CD14-positive monocyte (primary cell): ENCODE measurements at regions not wholly inside any gene's neighbourhood (a gene's known extent, or its start where the extent isn't known, plus 50 kb on each side); places are given as distances from the start of the nearest gene placed in this dataset.
A peak's percentile ranks its signal among the peaks of the same experiment; 100 is the strongest.

Source experiments
- DNase-seq, 3 donors: peaks; one replicate each; pipeline ENCODE4 v3.0.0-alpha.2; 2011 to 2022
- H2AFZ ChIP-seq: 2 replicates; pipeline ENCODE4 v1.6.0; 2012; ENCODE audit warnings: mild to moderate bottlenecking, low read depth, low read length, inconsistent platforms; ENCODE audit not compliant: insufficient read depth, poor library complexity, severe bottlenecking
- H3K27ac ChIP-seq, 2 donors: 1 replicate in 1 of 2; 2 replicates in 1 of 2; pipeline ENCODE4 v1.5.1; 2012 to 2013; ENCODE audit warnings: low read length in 2 of 2, control low read depth in 1 of 2, inconsistent platforms in 1 of 2, low read depth in 1 of 2, mild to moderate bottlenecking in 1 of 2
- H3K27me3 ChIP-seq, 2 donors: one replicate each; pipeline versions ENCODE4 v1.6.0 to v1.6.1; 2011 to 2013; ENCODE audit warnings: low read length in 2 of 2; ENCODE audit not compliant: control insufficient read depth in 2 of 2, insufficient read depth in 2 of 2
- H3K36me3 ChIP-seq, 2 donors: replicated peaks in 1 of 2; 1 replicate in 1 of 2; 2 replicates in 1 of 2; pipeline versions ENCODE4 v1.5.1 to v1.6.1; 2012 to 2013; ENCODE audit warnings: low read length in 2 of 2, control low read depth in 1 of 2, inconsistent platforms in 1 of 2, mild to moderate bottlenecking in 1 of 2; ENCODE audit not compliant: insufficient read depth in 2 of 2, control insufficient read depth in 1 of 2
- H3K4me1 ChIP-seq, 2 donors: 1 replicate in 1 of 2; 2 replicates in 1 of 2; pipeline versions ENCODE4 v1.5.1 to v1.6.1; 2012 to 2013; ENCODE audit warnings: low read length in 2 of 2, control low read depth in 1 of 2, inconsistent platforms in 1 of 2, mild to moderate bottlenecking in 1 of 2, moderate library complexity in 1 of 2; ENCODE audit not compliant: insufficient read depth in 2 of 2, control insufficient read depth in 1 of 2
- H3K4me2 ChIP-seq: replicated peaks from 2 replicates; pipeline ENCODE3; 2012; ENCODE audit warnings: low read length, moderate library complexity, mild to moderate bottlenecking; ENCODE audit not compliant: poor library complexity, severe bottlenecking; ENCODE audit errors: extremely low read depth
- H3K4me3 ChIP-seq, 3 experiments: fragments of 200-600 bp in 1 of 3; sonication (generic) in 1 of 3; replicated peaks in 1 of 3; 1 replicate in 2 of 3; 2 replicates in 1 of 3; pipeline ENCODE4 v1.5.1; 2011 to 2013; ENCODE audit warnings: low read length in 3 of 3, mild to moderate bottlenecking in 3 of 3, control low read depth in 2 of 3, low read depth in 2 of 3, inconsistent platforms in 1 of 3, moderate library complexity in 1 of 3
- H3K79me2 ChIP-seq: 2 replicates; pipeline ENCODE4 v1.6.0; 2012; ENCODE audit warnings: mild to moderate bottlenecking, control low read depth, inconsistent platforms, low read length, moderate library complexity; ENCODE audit not compliant: insufficient read depth
- H3K9ac ChIP-seq: 2 replicates; pipeline ENCODE4 v1.6.0; 2017; ENCODE audit warnings: low read length, mild to moderate bottlenecking; ENCODE audit not compliant: insufficient read depth, poor library complexity, severe bottlenecking
- H3K9me3 ChIP-seq, 2 donors: replicated peaks in 1 of 2; 1 replicate in 1 of 2; 2 replicates in 1 of 2; pipeline versions ENCODE4 v1.5.1 to v1.6.1; 2012 to 2013; ENCODE audit warnings: low read length in 2 of 2, control low read depth in 1 of 2; ENCODE audit not compliant: control insufficient read depth in 1 of 2, insufficient read depth in 1 of 2
- H4K20me1 ChIP-seq: 2 replicates; pipeline ENCODE4 v1.6.0; 2012; ENCODE audit warnings: mild to moderate bottlenecking, low read length, control low read depth, moderate library complexity; ENCODE audit not compliant: insufficient read depth
- H3K27ac Mint-ChIP-seq, 7 donors: one replicate each; pipeline ENCODE4 v1.8.0; 2020; ENCODE audit warnings: mild to moderate bottlenecking in 7 of 7, mixed read lengths in 7 of 7, moderate library complexity in 6 of 7, inconsistent platforms in 2 of 7
- H3K27me3 Mint-ChIP-seq, 3 donors: one replicate each; pipeline ENCODE4 v1.8.0; 2021 to 2022; ENCODE audit warnings: low read depth in 3 of 3, mild to moderate bottlenecking in 3 of 3, mixed read lengths in 3 of 3, moderate library complexity in 3 of 3, inconsistent platforms in 1 of 3
- H3K36me3 Mint-ChIP-seq, 2 donors: one replicate each; pipeline ENCODE4 v1.8.0; 2020; ENCODE audit warnings: mixed read lengths in 2 of 2, inconsistent platforms in 1 of 2, mild to moderate bottlenecking in 1 of 2
- H3K4me1 Mint-ChIP-seq: one replicate; pipeline ENCODE4 v1.8.0; 2020; ENCODE audit warnings: mild to moderate bottlenecking, mixed read lengths
- H3K4me3 Mint-ChIP-seq, 2 donors: one replicate each; pipeline ENCODE4 v1.8.0; 2020; ENCODE audit warnings: mild to moderate bottlenecking in 2 of 2, mixed read lengths in 2 of 2, moderate library complexity in 1 of 2
- H3K9me3 Mint-ChIP-seq, 7 donors: one replicate each; pipeline ENCODE4 v1.8.0; 2020 to 2022; ENCODE audit warnings: mixed read lengths in 7 of 7, mild to moderate bottlenecking in 6 of 7, moderate library complexity in 6 of 7, inconsistent platforms in 2 of 7
- CTCF ChIP-seq: fragments of 200-600 bp; IDR thresholded peaks from one replicate; pipeline ENCODE4 v1.8.0; 2022; ENCODE audit warnings: antibody characterized with exemption, mild to moderate bottlenecking
- WGBS: methylation state at CpG from one replicate; pipeline ENCODE4 v1.1.5; 2013; ENCODE audit warnings: missing lambda C conversion rate; ENCODE audit not compliant: insufficient coverage; 5-methylcytosine and 5-hydroxymethylcytosine counted together
- intact Hi-C, 2 donors: fragments of 100-400 bp; cut with micrococcal nuclease; formaldehyde crosslinking; loops; one replicate each; pipeline versions ENCODE4 v1.15.0 to v1.15.1; 2023

- H3K27ac ChIP-seq = no peak overlapping the region
- no peaks in the 10 kb centered on the region for H3K36me3 ChIP-seq
- DNase-seq = peak; percentile 64 to 93 (median 75)
- H3K4me3 ChIP-seq = no peak overlapping the region
- Mint-ChIP-seq H3K36me3 (no peaks in the 10 kb centered on the region), H3K4me3 (no peak overlapping the region), H3K27me3 (peaks cover 0 to 5% (median 1%) of the 10 kb centered on the region in 3 donors), H3K9me3 (no peaks in the 10 kb centered on the region), H3K4me1 (peaks cover 12% of the 10 kb centered on the region), H3K27ac (peak overlapping the region in 4 of 7 donors; percentile 1 to 67 (median 42))
- no peak overlapping the region for H3K4me2 ChIP-seq
- no peaks in the 10 kb centered on the region for H4K20me1 ChIP-seq
- H3K9ac ChIP-seq = no peak overlapping the region
- H3K4me1 ChIP-seq = peaks cover 9 to 10% of the 10 kb centered on the region in 2 donors
- no peaks in the 10 kb centered on the region for H3K27me3 ChIP-seq
- no peaks in the 10 kb centered on the region for H3K9me3 ChIP-seq
- WGBS = 50% methylated on average over 2 of the region's 5 CpGs
- TF ChIP-seq CTCF = no peak
- intact Hi-C loops = no loop called here
- no peaks in the 10 kb centered on the region for H3K79me2 ChIP-seq
- no peak overlapping the region for H2AFZ ChIP-seq
These were observed 109.3 kb upstream of the IFNE start for GRCh38 chr9:21591221-21592062.

- no peaks in the 10 kb centered on the region for H3K9me3 Mint-ChIP-seq
- no peak overlapping the region for H3K4me3 ChIP-seq
- no peak overlapping the region for H3K9ac ChIP-seq
- H2AFZ ChIP-seq = no peak overlapping the region
- no peaks in the 10 kb centered on the region for H3K79me2 ChIP-seq
- peaks cover 12% of the 10 kb centered on the region for H3K4me1 Mint-ChIP-seq
- no peaks in the 10 kb centered on the region for H3K36me3 Mint-ChIP-seq
- WGBS = 89% methylated on average over 1 of the region's 3 CpGs
- H3K4me2 ChIP-seq = no peak overlapping the region
- no peak overlapping the region for H3K4me3 Mint-ChIP-seq
- no peak overlapping the region for H3K27ac ChIP-seq
- peak overlapping the region in 2 of 7 donors; percentile 49 to 67 for H3K27ac Mint-ChIP-seq
- H3K9me3 ChIP-seq = no peaks in the 10 kb centered on the region
- no peaks in the 10 kb centered on the region for H4K20me1 ChIP-seq
- peaks cover 0 to 5% (median 1%) of the 10 kb centered on the region in 3 donors for H3K27me3 Mint-ChIP-seq
- TF ChIP-seq CTCF = no peak
- H3K27me3 ChIP-seq = no peaks in the 10 kb centered on the region
- peaks cover 9 to 10% of the 10 kb centered on the region in 2 donors for H3K4me1 ChIP-seq
- no peaks in the 10 kb centered on the region for H3K36me3 ChIP-seq
- intact Hi-C loops = no loop called here
- DNase-seq = no peak
These were observed 109.9 kb upstream of the IFNE start for GRCh38 chr9:21592063-21592338.
